SKM-1 treated with dmso at 0.1 percent for 144 hours (cell line): ENCODE measurements at regions not wholly inside any gene's neighbourhood (a gene's known extent, or its start where the extent isn't known, plus 50 kb on each side); places are given as distances from the start of the nearest gene placed in this dataset.

Source experiments
- DNase-seq: peaks from one replicate; lab custom pipeline; 2025; ENCODE audit not compliant: unreplicated experiment; lab: John Stamatoyannopoulos, UW

DNA sequence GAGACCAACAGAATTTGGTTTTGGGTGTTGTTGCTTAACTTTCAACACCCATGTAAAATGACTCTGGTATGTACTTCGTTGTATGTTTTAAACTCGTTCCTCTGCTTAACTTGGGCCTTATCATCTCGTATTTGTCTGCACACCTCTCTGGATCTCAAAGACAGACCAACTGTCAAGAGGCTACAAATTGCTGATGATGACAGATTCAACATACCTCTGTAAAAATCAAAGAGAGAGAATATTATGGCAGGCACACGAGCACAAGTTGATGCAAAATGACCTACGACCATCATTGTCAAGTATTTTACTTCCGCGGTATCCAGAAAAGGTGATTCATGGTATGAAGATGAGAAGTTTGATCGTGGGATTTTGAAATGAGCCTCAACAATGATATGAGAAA, 132.1 kb upstream of the ARGLU1 start:
- DNase-seq = no peak

DNA sequence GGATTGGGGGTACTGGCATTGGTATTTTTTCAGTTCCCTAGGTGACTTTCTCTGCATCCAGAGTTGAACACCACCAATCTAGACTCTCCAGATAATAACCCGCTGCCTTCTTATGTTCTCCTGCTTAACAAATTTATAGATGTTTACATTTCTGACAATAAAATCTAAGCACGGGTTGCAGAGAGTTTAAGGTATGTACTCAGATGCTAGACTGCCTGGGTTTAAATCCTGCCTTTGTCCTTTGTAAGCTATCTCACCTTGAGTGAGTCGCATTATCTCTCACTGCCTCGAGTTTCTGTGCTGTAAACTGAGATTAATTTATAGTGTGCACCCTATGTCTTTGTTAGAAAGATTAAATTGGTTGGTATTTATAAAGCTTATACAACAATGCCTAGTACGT, 131.4 kb upstream of the ARGLU1 start:
- no peak for DNase-seq

DNA sequence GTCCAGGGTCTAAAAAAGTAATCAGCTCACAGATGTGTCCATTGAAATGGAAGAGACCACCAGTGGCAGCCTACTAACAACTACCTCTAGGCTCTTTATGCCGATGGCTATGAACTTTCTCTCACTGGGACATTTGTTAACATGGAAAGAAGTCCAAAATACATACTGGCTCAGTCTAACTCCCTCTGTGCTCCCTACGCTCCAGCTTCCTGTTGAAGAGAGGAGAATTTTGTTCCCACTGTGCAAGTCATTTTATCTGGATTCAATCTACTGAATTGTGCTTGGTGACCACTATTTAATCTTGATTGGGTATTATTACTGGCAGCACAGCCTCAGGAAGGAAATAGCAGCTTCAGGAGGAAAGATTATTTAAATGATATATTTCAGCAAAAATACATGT, 128.8 kb upstream of the ARGLU1 start:
- no peak for DNase-seq

DNA sequence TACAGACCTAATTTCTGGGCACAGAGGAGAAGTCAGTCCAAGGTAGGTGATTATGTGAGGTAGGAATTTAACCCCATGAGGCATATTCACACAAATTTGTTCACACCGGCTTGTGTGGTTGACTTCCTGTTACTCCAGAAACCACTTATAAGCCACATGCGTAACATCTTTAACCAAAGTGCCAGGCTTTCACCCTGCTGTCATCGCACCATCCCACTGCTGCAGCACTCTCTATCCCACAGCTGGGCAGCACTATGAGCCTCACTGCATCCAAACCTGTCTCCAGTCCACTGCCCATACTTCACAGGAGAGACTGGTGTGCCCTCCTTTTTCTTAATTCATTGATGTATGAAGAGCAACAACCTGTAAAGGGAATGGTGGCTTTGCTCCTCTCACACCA, 128.2 kb upstream of the ARGLU1 start:
- DNase-seq = no peak

DNA sequence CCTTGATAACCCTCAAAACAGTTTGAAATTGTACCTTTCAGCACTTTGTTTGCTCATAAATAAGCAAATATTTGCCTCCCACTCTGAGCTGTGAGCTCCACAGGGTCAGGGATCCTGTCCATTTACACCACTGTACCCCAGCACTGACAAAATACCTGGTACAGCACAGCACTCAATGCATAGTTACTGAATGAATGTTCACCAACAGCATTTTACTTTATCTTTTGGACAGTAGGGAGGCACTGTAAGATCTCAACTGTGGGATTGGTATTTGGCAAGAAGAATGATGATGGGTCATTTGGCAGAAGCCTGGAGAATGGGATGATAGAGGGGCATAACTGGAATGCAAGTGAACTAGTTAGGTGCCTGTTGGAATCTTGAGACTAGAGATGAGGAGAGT, 127.2 kb upstream of the ARGLU1 start:
- DNase-seq = no peak

DNA sequence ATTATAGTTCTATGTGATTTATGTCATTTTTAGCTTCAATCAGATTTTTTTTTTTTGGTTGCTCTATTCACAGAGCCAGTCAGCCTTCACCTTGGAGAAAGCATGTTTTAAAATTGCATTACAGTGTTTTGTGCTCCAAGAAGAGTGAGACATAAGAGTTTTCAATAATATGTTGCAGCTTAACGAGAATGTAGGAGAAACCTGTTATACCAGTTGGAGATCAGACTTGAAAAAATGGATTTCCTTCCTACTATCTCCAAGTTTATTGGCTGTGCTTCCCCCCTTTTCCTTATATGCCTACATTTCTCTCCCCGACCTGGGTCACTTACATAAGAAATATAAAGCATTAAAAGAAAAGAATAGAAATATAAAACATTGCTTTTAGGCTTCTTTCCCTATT, 123.9 kb upstream of the ARGLU1 start:
- DNase-seq = no peak

DNA sequence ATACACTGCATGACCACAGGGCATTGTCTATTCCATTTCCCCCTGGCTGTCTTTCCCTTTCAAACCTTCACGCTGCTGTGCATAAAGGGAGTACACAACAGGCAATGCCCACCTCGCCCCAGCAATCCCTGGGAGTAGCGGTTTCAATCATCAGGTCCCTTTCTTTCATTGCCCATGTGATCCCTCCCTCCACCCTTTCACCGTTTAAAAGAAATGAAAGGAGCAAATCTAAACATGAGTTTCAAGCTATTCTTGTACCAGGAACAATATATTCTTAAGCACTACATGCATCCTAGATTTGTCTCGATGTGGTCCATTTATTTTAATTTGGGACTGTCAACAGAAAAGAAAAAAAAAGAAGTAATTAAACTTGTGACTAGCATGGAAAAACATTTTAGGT, 123.4 kb upstream of the ARGLU1 start:
- no peak for DNase-seq

DNA sequence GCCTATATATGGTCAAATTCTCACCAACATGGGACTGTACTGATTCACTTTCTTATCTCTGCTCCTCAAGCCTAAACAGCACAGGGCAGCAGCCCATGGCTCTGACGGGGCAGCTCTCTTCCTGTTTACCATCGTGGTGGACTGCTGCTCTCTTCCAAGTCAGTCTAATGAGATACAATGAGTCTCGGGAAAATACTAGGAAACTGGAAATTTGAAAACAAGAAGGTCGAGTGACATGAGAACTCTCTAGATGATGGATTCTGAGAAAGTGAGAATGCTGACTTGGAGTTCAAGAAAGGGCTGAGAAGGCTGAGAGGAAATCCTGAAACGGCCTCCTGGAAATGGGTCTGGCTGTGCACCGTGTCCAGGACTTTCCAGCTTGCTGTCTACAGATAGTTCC, 122.8 kb upstream of the ARGLU1 start:
- DNase-seq = no peak

DNA sequence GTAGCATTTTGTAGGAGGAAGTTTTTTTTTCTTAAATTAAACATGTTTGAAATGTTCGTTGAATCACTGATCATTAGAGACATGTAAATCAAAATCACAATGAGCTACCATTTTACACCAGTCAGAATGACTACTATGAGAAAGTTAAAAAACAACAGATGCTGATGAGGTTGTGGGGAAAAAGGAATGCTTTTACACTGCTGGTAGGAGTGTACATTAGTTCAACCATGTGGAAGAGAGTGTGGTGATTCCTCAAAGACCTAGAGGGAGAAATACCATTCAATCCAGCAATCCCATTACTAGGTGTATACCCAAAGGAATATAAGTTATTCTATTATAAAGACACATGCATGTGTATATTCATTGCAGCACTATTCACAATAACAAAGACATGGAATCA, 122.0 kb upstream of the ARGLU1 start:
- no peak for DNase-seq

DNA sequence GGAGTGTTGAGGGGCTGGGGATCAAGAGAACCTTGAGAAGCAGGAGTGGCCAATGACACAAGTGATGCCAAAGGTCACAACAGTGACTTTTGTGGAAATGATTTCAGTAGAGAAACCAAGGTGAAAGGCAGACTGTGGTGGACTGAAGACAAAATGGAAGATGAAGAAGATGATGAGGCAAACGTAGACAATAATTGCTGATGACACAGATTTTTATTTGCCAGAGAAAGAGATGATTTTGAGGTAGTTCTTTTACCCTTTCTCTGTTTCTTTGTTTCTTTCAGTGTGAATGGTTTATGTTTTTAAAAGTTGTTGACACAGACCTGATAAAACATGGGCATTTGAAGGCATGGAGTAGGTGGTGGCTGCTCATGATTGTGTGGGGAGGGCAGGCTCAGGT, 121.0 kb upstream of the ARGLU1 start:
- DNase-seq = no peak

DNA sequence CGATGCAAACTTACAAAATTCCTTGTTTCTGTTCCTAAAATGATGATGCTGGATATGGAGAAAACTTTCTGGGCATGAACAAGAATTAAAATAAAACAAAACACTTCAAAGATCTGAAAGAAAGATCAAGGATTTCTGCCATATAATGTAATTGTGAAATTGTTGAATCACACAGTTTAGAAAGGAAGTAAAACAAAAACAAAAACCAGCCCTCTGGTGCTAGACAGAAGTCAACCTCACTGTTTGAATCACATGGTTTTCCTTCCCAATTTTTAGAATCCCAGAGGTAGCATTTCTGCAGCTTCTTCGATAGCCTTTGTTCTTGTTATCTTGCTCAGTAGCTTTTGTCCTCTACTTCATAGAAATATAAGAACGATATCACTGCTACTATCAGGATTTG, 118.2 kb upstream of the ARGLU1 start:
- DNase-seq = no peak

DNA sequence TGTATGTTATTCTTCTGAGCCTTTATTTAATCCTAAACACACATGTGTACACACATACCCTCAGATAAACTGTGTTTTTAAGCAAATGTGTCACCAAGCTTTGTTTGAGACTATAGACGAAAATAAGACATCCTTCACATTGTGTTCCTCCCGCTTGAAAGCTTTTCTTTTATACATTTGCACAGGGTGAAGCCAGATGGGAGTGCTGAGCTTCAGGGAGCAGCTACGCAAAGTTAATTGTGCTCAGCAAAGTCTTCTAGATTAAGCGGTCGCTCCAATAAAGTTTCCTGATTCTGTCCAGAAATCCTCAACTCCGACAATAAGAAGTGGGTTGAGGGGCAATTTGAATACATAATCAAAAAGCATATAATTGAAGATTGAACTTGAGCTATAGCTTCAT, 117.2 kb upstream of the ARGLU1 start:
- DNase-seq = no peak

DNA sequence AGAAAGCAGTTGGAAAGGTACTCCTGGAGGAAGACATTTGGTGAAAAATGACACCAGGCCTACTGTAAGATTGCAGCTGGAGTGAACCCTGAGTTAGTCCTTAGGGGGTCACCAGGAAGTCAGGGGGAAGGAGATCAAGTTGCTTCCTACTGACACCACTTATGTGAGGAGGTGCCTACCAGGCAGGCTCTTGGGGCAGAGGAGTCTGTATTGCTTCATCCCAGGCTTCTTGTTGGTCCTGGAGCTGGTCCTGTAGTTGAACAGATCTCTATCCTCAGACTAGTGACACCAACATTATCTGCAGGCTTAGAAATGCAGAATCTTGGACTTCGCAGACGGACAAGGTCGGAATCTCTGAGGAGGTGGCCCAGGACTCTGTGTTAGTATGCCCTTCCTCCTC, 116.0 kb upstream of the ARGLU1 start:
- no peak for DNase-seq

DNA sequence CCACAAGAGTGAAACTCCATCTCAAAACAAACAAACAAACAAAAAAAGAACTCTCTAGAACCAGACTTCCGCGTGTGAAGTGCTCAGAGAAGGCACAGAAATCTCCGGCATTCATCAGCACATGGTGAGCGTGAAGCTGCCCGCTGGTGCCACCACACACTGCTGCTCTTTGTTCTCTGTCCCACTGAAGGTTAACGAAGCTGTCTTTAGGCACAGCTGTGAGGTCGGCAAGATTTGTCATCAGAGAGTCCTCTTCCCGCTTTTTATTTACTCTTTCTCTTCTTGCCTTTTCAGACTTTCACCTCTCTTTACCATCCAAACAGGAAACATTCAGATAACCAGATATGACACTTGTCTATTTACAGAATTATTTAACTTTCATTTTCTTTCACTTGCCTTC, 115.2 kb upstream of the ARGLU1 start:
- DNase-seq = no peak

DNA sequence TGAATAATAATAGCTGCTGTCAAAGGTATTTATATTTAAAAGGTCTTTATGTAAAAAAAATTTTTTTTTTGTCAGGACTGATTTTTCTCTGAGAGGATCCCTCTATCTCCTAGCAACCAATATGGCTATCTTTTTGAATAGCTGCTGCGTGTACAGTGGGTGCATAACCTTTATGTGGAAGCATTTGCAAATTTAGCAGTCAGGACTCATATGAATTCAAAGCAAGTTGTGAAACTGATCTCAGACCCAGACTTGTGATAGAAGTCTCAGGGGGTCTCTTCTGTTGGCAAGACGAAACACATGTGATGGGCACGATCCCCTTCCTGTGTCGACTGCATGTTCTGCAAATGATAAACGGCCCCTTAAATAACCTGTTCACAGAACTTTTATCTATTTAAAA, 114.1 kb upstream of the ARGLU1 start:
- no peak for DNase-seq

DNA sequence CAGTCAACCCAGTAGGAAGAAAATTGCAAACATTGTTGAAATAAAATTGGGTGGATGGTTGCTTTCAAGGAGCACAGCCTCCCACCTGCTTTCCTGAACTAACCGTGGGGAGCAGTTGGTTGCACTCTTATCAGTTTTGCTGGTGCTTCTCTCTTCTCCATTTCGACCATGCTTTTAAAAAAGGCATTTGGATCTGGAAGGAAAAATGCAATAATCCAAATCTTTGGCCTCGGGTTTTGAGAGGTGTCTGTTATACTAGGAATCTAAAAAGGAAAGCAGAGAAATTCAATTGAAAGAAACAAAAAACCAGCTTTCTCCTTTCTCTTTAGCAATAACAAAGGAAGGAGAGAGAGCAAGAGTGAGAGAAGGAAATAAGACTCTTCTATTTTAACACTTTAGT, 113.6 kb upstream of the ARGLU1 start:
- DNase-seq = no peak

DNA sequence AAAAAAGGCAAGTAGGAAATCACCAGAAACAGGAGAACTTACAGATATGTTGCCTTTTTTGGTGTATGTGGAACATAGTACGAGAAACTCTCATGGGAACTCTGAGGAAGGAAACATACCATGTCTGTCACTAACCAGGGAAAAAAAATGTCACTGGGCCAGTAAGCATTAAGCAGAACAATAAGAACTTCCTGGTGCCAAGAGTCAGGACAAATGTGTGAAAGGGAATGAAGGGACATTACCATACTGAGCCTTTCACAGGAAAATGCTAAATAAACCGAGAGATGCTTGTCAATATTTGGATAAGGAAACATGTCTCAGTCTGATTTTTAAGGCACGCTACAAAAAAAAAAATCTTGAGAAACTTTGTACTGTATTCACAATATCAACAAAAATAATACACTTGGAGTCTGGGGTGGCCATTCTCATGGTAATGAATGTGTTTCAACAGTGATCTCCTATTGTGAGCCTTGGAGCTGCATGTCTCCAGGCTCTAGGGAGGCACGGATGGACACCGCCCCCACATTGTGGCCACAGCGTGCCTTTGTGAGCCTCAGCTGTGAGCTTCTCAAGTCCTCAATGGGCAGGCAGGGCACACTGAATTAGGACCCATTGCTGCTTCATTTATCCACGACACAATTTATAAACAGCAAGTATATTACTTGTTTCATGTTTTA, 113.0 kb upstream of the ARGLU1 start:
- DNase-seq = no peak

DNA sequence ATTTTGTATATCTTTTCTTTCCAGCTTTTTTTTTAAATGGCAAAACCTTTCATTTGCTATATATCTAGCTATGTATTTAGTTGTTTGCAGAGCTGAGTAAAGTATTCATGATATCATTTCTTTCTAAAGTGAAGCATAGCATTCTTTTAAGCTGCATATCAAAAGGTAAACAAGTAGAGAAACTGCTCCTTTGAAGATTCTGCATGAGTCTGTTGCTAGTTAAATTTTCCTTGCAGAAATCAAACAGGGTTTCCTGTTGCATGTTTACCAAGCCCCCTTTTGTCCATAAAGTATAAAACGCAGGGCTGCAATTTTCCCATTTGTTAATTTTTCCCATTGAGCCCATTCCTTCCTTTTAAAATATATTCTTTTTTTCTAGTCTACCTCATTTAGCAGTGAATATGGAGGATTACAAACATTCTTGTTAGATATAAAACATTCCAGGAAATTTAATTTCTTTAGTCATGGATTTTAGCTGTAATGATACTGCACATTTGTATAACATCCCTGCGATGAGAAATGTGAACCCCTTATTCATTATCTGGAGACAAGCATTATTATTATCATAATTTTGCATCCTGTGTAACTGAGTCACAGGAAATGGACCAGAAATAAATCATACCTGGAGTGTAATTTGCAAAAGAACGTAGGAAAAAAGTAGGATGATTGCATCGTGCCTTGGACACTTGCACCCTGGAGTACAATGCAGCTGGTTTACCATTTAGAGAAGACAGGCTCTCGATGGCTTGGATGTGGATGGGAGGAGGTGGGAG, 110.9 kb upstream of the ARGLU1 start:
- DNase-seq = no peak

DNA sequence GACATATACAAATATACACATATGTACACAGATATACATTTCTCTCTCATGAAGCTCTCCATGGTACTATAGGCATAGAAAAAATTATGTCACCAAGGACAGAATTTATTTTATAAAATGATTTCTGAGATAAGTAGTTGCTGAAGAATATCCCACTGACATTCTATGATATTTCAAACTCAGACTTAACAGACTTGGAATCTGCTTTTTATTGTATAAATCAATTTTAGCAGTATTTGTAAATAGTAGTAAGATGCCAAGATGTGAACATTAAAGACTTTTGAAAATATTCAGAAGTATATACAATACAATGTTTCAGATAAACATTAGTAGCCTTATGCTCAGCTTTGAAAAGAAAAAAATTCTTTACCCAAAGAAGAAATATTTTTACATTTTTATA, 107.4 kb upstream of the ARGLU1 start:
- no peak for DNase-seq

DNA sequence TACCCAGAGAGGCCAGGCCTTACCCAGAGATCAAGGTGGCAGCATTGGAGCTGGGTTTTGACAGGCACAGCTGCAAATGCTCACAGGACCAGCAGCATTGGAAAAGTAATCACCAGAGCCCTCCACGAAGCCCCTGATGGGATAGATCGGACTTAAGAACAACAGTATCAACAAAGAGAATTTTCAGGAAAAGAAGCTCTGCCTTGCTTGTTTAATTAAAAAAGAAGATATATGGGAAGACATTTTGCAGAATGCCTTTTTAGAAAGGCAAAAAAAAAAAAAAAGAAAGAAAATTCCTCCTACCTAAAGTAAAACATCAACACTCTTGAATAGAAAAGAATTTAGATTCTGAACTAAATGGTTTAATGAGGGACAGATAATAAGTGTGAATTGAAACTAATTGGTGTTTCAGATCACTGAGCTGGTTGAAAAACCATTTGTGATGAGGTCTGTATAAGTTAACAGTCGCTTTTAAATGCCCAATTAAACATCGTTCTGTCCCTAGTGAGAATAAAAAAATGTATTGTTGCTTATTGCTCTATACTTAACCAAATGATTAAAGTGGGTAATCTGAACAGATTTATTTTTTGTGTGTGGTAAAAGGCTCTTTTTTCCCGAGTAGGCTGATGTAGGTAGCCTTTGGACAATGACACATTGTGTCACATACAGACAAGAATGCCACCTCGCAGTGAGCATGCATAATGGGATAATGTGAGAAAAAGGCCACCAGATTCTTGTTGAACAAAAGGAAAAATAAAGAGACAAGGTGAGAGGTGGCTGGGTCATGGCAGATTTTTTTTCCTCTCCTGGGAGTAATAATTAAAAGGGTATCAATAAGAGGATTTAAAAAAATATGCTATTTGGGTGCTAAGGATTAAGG, 93.0 kb upstream of the ARGLU1 start:
- DNase-seq = no peak

DNA sequence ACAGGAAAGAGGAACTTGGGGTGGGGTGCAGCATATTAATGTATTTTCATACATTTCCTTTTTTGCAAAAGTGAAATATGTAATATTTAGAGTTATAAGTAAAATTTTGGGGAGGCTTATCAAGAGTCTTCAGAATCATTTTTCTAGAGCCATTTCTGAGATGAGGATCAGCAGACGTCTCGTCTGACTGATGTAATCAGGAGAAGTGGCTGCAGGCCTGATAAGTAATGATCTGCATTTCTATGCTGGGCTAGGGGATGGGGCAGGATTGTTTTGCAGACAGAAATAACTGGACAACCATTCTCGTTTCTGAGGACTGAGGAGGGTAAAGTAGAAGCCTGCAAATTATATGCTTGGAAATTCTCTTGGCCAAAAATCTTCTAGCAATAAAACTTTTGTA, 89.2 kb upstream of the ARGLU1 start:
- DNase-seq = no peak

DNA sequence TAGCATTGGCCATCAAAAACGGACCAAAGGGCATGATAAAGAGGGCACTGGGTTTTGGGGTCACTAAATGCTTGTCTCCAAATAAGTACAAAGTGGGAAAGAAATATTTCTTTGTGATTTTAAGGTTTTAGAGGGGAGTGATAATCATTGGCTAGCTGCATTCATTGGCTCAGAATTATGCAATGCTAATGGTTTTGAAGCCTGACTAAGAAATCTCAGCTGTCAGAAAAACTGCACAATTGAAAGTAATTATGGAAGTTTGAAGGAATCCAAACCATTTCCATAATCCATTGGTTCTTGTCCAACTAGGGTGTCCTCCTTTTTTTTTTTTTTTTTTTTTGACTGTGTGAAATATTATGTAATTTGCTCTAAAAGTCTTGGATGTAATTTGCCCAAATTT, 88.2 kb upstream of the ARGLU1 start:
- no peak for DNase-seq
